ENCODE measurements at regions not wholly inside any gene's neighbourhood (a gene's known extent, or its start where the extent isn't known, plus 50 kb on each side); places are given as distances from the start of the nearest gene placed in this dataset.

DNA sequence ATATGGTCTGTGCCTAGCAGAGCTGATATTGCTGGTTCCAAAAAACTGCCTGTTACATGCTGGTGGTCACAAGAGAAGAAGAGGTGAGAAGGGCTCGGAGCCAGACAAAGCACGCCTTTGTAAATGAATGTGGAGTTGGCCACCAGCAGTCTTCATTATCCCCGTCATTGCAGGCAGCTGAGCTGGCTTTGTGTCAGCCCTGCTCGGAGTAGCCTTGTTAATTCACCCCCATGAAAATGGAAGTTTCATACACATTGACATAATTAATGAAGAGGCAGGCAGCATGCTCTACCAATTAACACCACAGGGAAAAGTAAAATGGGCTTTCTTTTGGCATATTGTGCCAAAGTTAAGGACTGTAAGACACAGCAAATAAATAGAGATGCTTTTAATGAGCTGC is 113.7 kb upstream of the RBFOX1 start:
- H3K27ac ChIP-seq (ENCODE audit: low read depth in 1 of 2, low read length in 1 of 2) = no peak overlapping the region
- peaks cover 0 to 4% (median 0%) of the 10 kb centered on the region in 4 donors for H3K9me3 ChIP-seq (ENCODE audit: control insufficient read depth in 4 of 4, insufficient read depth in 3 of 4, low read length in 3 of 4)
- H3K36me3 ChIP-seq (ENCODE audit: control insufficient read depth in 4 of 4, insufficient read depth in 4 of 4, low read length in 4 of 4) = no peaks in the 10 kb centered on the region
- no peaks in the 10 kb centered on the region for H3K4me1 ChIP-seq (ENCODE audit: control insufficient read depth in 5 of 5, insufficient read depth in 5 of 5, low read length in 5 of 5)
- no peak overlapping the region for H3K4me3 ChIP-seq
- 23 to 44% methylated on average over 4 of the region's 4 CpGs for WGBS, 2 donors
- peak; percentile 3 to 15 (median 8) for DNase-seq
- TF ChIP-seq, protein P1, sequence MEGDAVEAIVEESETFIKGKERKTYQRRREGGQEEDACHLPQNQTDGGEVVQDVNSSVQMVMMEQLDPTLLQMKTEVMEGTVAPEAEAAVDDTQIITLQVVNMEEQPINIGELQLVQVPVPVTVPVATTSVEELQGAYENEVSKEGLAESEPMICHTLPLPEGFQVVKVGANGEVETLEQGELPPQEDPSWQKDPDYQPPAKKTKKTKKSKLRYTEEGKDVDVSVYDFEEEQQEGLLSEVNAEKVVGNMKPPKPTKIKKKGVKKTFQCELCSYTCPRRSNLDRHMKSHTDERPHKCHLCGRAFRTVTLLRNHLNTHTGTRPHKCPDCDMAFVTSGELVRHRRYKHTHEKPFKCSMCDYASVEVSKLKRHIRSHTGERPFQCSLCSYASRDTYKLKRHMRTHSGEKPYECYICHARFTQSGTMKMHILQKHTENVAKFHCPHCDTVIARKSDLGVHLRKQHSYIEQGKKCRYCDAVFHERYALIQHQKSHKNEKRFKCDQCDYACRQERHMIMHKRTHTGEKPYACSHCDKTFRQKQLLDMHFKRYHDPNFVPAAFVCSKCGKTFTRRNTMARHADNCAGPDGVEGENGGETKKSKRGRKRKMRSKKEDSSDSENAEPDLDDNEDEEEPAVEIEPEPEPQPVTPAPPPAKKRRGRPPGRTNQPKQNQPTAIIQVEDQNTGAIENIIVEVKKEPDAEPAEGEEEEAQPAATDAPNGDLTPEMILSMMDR (IDR thresholded peaks at IDR 0.05; ENCODE audit: control extremely low read depth, extremely low read depth) = no peak
- no peak overlapping the region for H3K9ac ChIP-seq (ENCODE audit: insufficient read depth in 1 of 2, low read length in 2 of 2)
- peaks cover 0 to 16% (median 0%) of the 10 kb centered on the region in 3 donors for H3K27me3 ChIP-seq (ENCODE audit: control insufficient read depth in 3 of 3, insufficient read depth in 3 of 3, low read length in 2 of 3)
- ATAC-seq (ENCODE audit: insufficient read depth, low FRiP score) = no peak

DNA sequence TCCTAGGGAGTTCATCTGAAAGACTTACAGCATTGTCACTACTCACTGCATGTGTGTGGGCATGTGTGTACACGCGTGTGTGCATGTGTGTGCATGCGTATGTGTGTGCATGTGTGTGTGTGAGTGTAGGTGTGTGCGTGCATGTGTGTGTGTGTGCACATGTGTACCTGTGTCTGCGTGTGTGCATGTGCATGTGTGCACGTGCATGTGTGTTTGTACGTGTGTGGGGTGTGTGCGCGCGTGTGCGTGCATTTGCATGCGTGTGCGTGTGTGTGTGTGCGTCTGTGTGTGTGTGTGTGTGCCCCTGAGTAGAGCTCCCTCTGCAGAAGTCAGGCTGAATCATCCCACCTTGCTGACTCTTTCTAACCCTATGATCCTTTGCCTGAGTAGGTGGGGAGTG is 114.8 kb upstream of the RBFOX1 start:
- H3K4me3 ChIP-seq = no peak overlapping the region
- no peaks in the 10 kb centered on the region for H3K36me3 ChIP-seq (ENCODE audit: control insufficient read depth in 4 of 4, insufficient read depth in 4 of 4, low read length in 4 of 4)
- ATAC-seq (ENCODE audit: insufficient read depth, low FRiP score) (no peak), DNase-seq (no peak)
- no peaks in the 10 kb centered on the region for H3K4me1 ChIP-seq (ENCODE audit: control insufficient read depth in 5 of 5, insufficient read depth in 5 of 5, low read length in 5 of 5)
- 90% methylated on average over 14 of the region's 14 CpGs for WGBS, 2 donors
- no peak overlapping the region for H3K9ac ChIP-seq (ENCODE audit: insufficient read depth in 1 of 2, low read length in 2 of 2)
- TF ChIP-seq, protein P1 (IDR thresholded peaks at IDR 0.05; ENCODE audit: control extremely low read depth, extremely low read depth) = no peak
- no peak overlapping the region for H3K27ac ChIP-seq (ENCODE audit: low read depth in 1 of 2, low read length in 1 of 2)
- H3K9me3 ChIP-seq (ENCODE audit: control insufficient read depth in 4 of 4, insufficient read depth in 3 of 4, low read length in 3 of 4) = peaks cover 0 to 2% (median 0%) of the 10 kb centered on the region in 4 donors
- peaks cover 0 to 16% (median 0%) of the 10 kb centered on the region in 3 donors for H3K27me3 ChIP-seq (ENCODE audit: control insufficient read depth in 3 of 3, insufficient read depth in 3 of 3, low read length in 2 of 3)

DNA sequence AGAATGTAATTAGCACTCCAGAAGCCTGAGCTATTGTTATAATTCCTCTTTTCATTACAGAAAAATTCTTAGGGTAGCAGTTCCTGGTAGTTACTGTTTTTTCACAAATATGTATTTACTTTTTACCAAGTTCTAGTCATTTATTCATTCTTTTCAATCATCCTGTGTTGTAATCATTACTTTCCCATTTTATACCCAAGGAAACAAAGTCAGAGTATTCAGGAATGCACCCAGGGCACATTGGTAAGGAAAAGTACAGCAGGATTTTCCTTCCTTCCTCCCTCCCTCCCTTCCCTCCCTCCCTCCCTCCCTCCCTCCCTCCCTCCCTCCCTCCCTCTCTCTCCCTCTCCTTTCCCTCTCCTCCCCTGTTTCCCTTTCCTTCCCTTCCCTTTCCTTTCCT is 115.9 kb upstream of the RBFOX1 start:
- Histone ChIP-seq H3K27me3 (ENCODE audit: control insufficient read depth in 3 of 3, insufficient read depth in 3 of 3, low read length in 2 of 3) (peaks cover 0 to 16% (median 0%) of the 10 kb centered on the region in 3 donors), H3K27ac (ENCODE audit: low read depth in 1 of 2, low read length in 1 of 2) (no peak overlapping the region), H3K9ac (ENCODE audit: insufficient read depth in 1 of 2, low read length in 2 of 2) (no peak overlapping the region), H3K4me3 (no peak overlapping the region), H3K9me3 (ENCODE audit: control insufficient read depth in 4 of 4, insufficient read depth in 3 of 4, low read length in 3 of 4) (peaks cover 0 to 2% (median 0%) of the 10 kb centered on the region in 4 donors), H3K4me1 (ENCODE audit: control insufficient read depth in 5 of 5, insufficient read depth in 5 of 5, low read length in 5 of 5) (no peaks in the 10 kb centered on the region), H3K36me3 (ENCODE audit: control insufficient read depth in 4 of 4, insufficient read depth in 4 of 4, low read length in 4 of 4) (no peaks in the 10 kb centered on the region)
- TF ChIP-seq, protein P1 (IDR thresholded peaks at IDR 0.05; ENCODE audit: control extremely low read depth, extremely low read depth) = no peak
- DNase-seq = no peak
- no peak for ATAC-seq (ENCODE audit: insufficient read depth, low FRiP score)

DNA sequence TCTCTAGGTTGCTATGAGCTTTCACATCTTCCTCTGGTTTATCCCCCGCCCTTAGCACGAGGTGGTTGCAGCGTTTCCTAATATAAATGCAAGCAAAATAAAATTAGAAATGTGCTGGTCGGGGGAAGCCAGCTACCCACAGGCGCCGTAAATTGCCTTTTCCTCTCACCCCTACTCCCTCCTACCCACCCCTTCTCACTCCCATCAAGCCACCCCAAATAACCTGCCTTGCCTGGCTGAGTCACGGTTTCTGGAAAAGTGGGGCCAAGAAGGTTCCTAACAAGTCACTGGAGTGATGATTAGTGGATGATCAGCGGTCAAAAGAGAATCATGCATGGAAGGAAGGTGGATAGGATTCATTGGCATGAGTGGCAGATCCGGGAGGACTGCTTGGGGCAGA is 120.9 kb upstream of the RBFOX1 start:
- no peak overlapping the region for H3K9ac ChIP-seq (ENCODE audit: insufficient read depth in 1 of 2, low read length in 2 of 2)
- DNase-seq (no peak), ATAC-seq (ENCODE audit: insufficient read depth, low FRiP score) (no peak)
- H3K4me3 ChIP-seq = no peak overlapping the region
- WGBS, 2 donors = 78% methylated on average over 9 of the region's 9 CpGs
- no peaks in the 10 kb centered on the region for H3K27me3 ChIP-seq (ENCODE audit: control insufficient read depth in 3 of 3, insufficient read depth in 3 of 3, low read length in 2 of 3)
- TF ChIP-seq, protein P1 (IDR thresholded peaks at IDR 0.05; ENCODE audit: control extremely low read depth, extremely low read depth) = no peak
- no peaks in the 10 kb centered on the region for H3K9me3 ChIP-seq (ENCODE audit: control insufficient read depth in 4 of 4, insufficient read depth in 3 of 4, low read length in 3 of 4)
- no peaks in the 10 kb centered on the region for H3K36me3 ChIP-seq (ENCODE audit: control insufficient read depth in 4 of 4, insufficient read depth in 4 of 4, low read length in 4 of 4)
- H3K27ac ChIP-seq (ENCODE audit: low read depth in 1 of 2, low read length in 1 of 2) = no peak overlapping the region
- no peaks in the 10 kb centered on the region for H3K4me1 ChIP-seq (ENCODE audit: control insufficient read depth in 5 of 5, insufficient read depth in 5 of 5, low read length in 5 of 5)

Measured in lung (tissue), 11 donors.